GM13977 (cell line): ENCODE measurements at regions not wholly inside any gene's neighbourhood (a gene's known extent, or its start where the extent isn't known, plus 50 kb on each side); places are given as distances from the start of the nearest gene placed in this dataset.

Experiments
- DNase-seq: peaks from one replicate; pipeline ENCODE4 v3.0.0; 2012; ENCODE audit warnings: low spot score
- CTCF ChIP-seq: IDR thresholded peaks from 2 replicates; pipeline ENCODE4 v1.5.1; 2012; ENCODE audit warnings: mild to moderate bottlenecking, control low read depth; ENCODE audit not compliant: insufficient read depth; ENCODE audit errors: extremely low read depth, missing control alignments
- in situ Hi-C: fragments of 300-500 bp; cut with MboI; formaldehyde crosslinking; loops from one replicate; pipeline ENCODE4 v1.12.0; 2022; ENCODE audit warnings: low sequenced_read_pairs, low pct_unique_long_range_greater_than_20kb, mixed read lengths, inconsistent platforms; ENCODE audit not compliant: unreplicated experiment

GRCh38 chr1:73181190-73181540 lies 898.8 kb upstream of the NEGR1 start:
- DNase-seq = no peak
- in situ Hi-C loops = no loop called here
- TF ChIP-seq CTCF = no peak

- DNase-seq = no peak
- in situ Hi-C loops = no loop called here
- TF ChIP-seq CTCF = no peak
Observed at GRCh38 chr1:73180397-73181189, 898.3 kb upstream of the NEGR1 start.

- no peak for TF ChIP-seq CTCF
- in situ Hi-C loops = no loop called here
- no peak for DNase-seq
Observed at GRCh38 chr1:73176902-73177301, 894.6 kb upstream of the NEGR1 start.

- no peak for TF ChIP-seq CTCF
- in situ Hi-C loops = no loop called here
- no peak for DNase-seq
Observed at GRCh38 chr1:73167009-73167657, 884.8 kb upstream of the NEGR1 start.

GRCh38 chr1:73162564-73162963 lies 880.2 kb upstream of the NEGR1 start:
- in situ Hi-C loops = no loop called here
- no peak for TF ChIP-seq CTCF
- DNase-seq = no peak

- in situ Hi-C loops = no loop called here
- TF ChIP-seq CTCF = no peak
- DNase-seq = no peak
Observed at GRCh38 chr1:73161418-73161817, 879.1 kb upstream of the NEGR1 start.
